Neural progenitor cell (in vitro differentiated cells): ENCODE measurements at regions not wholly inside any gene's neighbourhood (a gene's known extent, or its start where the extent isn't known, plus 50 kb on each side); places are given as distances from the start of the nearest gene placed in this dataset.

ENCODE experiments used
- DNase-seq: peaks from one replicate; pipeline ENCODE4 v3.0.0-alpha.2; 2016; ENCODE audit warnings: low spot score
- H2AFZ ChIP-seq: fragments of 200-600 bp; sonication (generic); replicated peaks from 2 replicates; pipeline ENCODE4 v1.6.1; 2016; ENCODE audit warnings: antibody characterized with exemption
- H3F3A ChIP-seq: fragments of 200-600 bp; sonication (generic); 2 replicates; pipeline ENCODE4 v1.6.1; 2016; ENCODE audit warnings: antibody characterized with exemption, low read depth
- H3K27ac ChIP-seq: fragments of 200-600 bp; sonication (generic); 2 replicates; pipeline ENCODE4 v1.5.1; 2016; ENCODE audit warnings: mild to moderate bottlenecking
- H3K27me3 ChIP-seq: fragments of 200-600 bp; sonication (generic); 2 replicates; pipeline ENCODE4 v1.6.1; 2016; ENCODE audit warnings: mild to moderate bottlenecking, moderate library complexity
- H3K36me3 ChIP-seq: fragments of 200-600 bp; sonication (generic); 2 replicates; pipeline ENCODE4 v1.5.1; 2016
- H3K4me1 ChIP-seq: fragments of 200-600 bp; sonication (generic); 2 replicates; pipeline ENCODE4 v1.6.1; 2016; ENCODE audit warnings: mixed run types
- H3K4me2 ChIP-seq: fragments of 200-600 bp; sonication (generic); 2 replicates; pipeline ENCODE4 v1.6.1; 2016
- H3K4me3 ChIP-seq: fragments of 200-600 bp; sonication (generic); 2 replicates; pipeline ENCODE4 v1.5.1; 2016
- H3K79me2 ChIP-seq: fragments of 200-600 bp; sonication (generic); 2 replicates; pipeline ENCODE4 v1.6.1; 2016; ENCODE audit warnings: low read depth
- H3K9ac ChIP-seq: fragments of 200-600 bp; sonication (generic); 2 replicates; pipeline ENCODE4 v1.6.1; 2016
- H3K9me3 ChIP-seq: fragments of 200-600 bp; sonication (generic); 2 replicates; pipeline ENCODE4 v1.5.1; 2016; ENCODE audit warnings: low read depth
- H4K20me1 ChIP-seq: fragments of 200-600 bp; sonication (generic); 2 replicates; pipeline ENCODE4 v1.6.1; 2016; ENCODE audit warnings: low read depth
- H3K27ac Mint-ChIP-seq: 3 replicates; pipeline ENCODE4 v1.8.0; 2021; ENCODE audit warnings: mixed read lengths
- H3K27me3 Mint-ChIP-seq: 2 replicates; pipeline ENCODE4 v1.8.0; 2022; ENCODE audit warnings: low read depth, mild to moderate bottlenecking, inconsistent platforms, moderate library complexity, mixed read lengths; ENCODE audit not compliant: insufficient read depth
- H3K36me3 Mint-ChIP-seq: 3 replicates; pipeline ENCODE4 v1.8.0; 2021; ENCODE audit warnings: mixed read lengths
- H3K4me1 Mint-ChIP-seq: 3 replicates; pipeline ENCODE4 v1.8.0; 2021; ENCODE audit warnings: mixed read lengths
- H3K4me3 Mint-ChIP-seq: 3 replicates; pipeline ENCODE4 v1.8.0; 2021; ENCODE audit warnings: mild to moderate bottlenecking, moderate library complexity, mixed read lengths
- H3K9me3 Mint-ChIP-seq: 3 replicates; pipeline ENCODE4 v1.8.0; 2020; ENCODE audit warnings: mixed read lengths
- CTCF ChIP-seq: fragments of 200-600 bp; sonication (generic); IDR thresholded peaks from 2 replicates; pipeline ENCODE4 v1.5.1; 2017; ENCODE audit warnings: antibody characterized with exemption, mild to moderate bottlenecking
- EZH2 ChIP-seq: fragments of 200-600 bp; sonication (generic); IDR thresholded peaks from 2 replicates; pipeline ENCODE4 v1.6.1; 2017; ENCODE audit warnings: antibody characterized with exemption, mild to moderate bottlenecking, moderate library complexity
- EZH2phosphoT487 ChIP-seq: fragments of 200-600 bp; sonication (generic); IDR thresholded peaks from 2 replicates; pipeline ENCODE4 v1.6.1; 2017; ENCODE audit warnings: antibody characterized with exemption

- Mint-ChIP-seq H3K4me3 (no peak overlapping the region), H3K9me3 (peaks cover 2% of the 10 kb centered on the region), H3K27me3 (peaks cover 5% of the 10 kb centered on the region), H3K4me1 (no peaks in the 10 kb centered on the region), H3K36me3 (no peaks in the 10 kb centered on the region), H3K27ac (no peak overlapping the region)
- H3K9ac ChIP-seq, result no peak overlapping the region
- no peaks in the 10 kb centered on the region for H3K79me2 ChIP-seq
- no peak overlapping the region for H3K27ac ChIP-seq
- H2AFZ ChIP-seq, result no peak overlapping the region
- no peaks in the 10 kb centered on the region for H3K27me3 ChIP-seq
- no peaks in the 10 kb centered on the region for H3K36me3 ChIP-seq
- TF ChIP-seq CTCF, result no peak
- no peak for TF ChIP-seq EZH2
- no peak for TF ChIP-seq EZH2phosphoT487
- no peaks in the 10 kb centered on the region for H3K9me3 ChIP-seq
- no peak for DNase-seq
- H3K4me1 ChIP-seq, result no peaks in the 10 kb centered on the region
- no peak overlapping the region for H3K4me3 ChIP-seq
- no peak overlapping the region for H3K4me2 ChIP-seq
- H4K20me1 ChIP-seq, result no peaks in the 10 kb centered on the region
- no peaks in the 10 kb centered on the region for H3F3A ChIP-seq
Observed at GRCh38 chr11:25779033-25779432, 552.9 kb upstream of the ANO3 start.

GRCh38 chr11:25787416-25787815 lies 544.5 kb upstream of the ANO3 start:
- Histone ChIP-seq H3K36me3 (no peaks in the 10 kb centered on the region), H3K9me3 (no peaks in the 10 kb centered on the region), H3K9ac (no peak overlapping the region), H3K79me2 (no peaks in the 10 kb centered on the region), H3K27ac (no peak overlapping the region), H3K4me2 (no peak overlapping the region), H4K20me1 (no peaks in the 10 kb centered on the region), H3F3A (no peaks in the 10 kb centered on the region), H3K4me1 (no peaks in the 10 kb centered on the region), H3K4me3 (no peak overlapping the region), H3K27me3 (no peaks in the 10 kb centered on the region), H2AFZ (no peak overlapping the region)
- H3K9me3 Mint-ChIP-seq, result peaks cover 2% of the 10 kb centered on the region
- no peak overlapping the region for H3K4me3 Mint-ChIP-seq
- no peaks in the 10 kb centered on the region for H3K4me1 Mint-ChIP-seq
- H3K36me3 Mint-ChIP-seq, result no peaks in the 10 kb centered on the region
- TF ChIP-seq CTCF (no peak), EZH2 (no peak), EZH2phosphoT487 (no peak)
- DNase-seq, result no peak
- H3K27ac Mint-ChIP-seq, result no peak overlapping the region
- no peaks in the 10 kb centered on the region for H3K27me3 Mint-ChIP-seq

GRCh38 chr11:25790396-25790795 lies 541.5 kb upstream of the ANO3 start:
- Mint-ChIP-seq H3K9me3 (no peaks in the 10 kb centered on the region), H3K36me3 (no peaks in the 10 kb centered on the region), H3K27ac (no peak overlapping the region), H3K27me3 (no peaks in the 10 kb centered on the region), H3K4me1 (no peaks in the 10 kb centered on the region), H3K4me3 (no peak overlapping the region)
- no peak overlapping the region for H3K4me3 ChIP-seq
- H3K79me2 ChIP-seq, result no peaks in the 10 kb centered on the region
- H3K36me3 ChIP-seq, result no peaks in the 10 kb centered on the region
- no peak overlapping the region for H3K4me2 ChIP-seq
- TF ChIP-seq EZH2, result no peak
- no peak for TF ChIP-seq CTCF
- TF ChIP-seq EZH2phosphoT487, result no peak
- no peaks in the 10 kb centered on the region for H3K4me1 ChIP-seq
- H2AFZ ChIP-seq, result no peak overlapping the region
- no peaks in the 10 kb centered on the region for H3F3A ChIP-seq
- DNase-seq, result no peak
- H3K27ac ChIP-seq, result no peak overlapping the region
- H4K20me1 ChIP-seq, result no peaks in the 10 kb centered on the region
- no peaks in the 10 kb centered on the region for H3K9me3 ChIP-seq
- H3K9ac ChIP-seq, result no peak overlapping the region
- H3K27me3 ChIP-seq, result no peaks in the 10 kb centered on the region

- Mint-ChIP-seq H3K4me3 (no peak overlapping the region), H3K27me3 (no peaks in the 10 kb centered on the region), H3K4me1 (no peaks in the 10 kb centered on the region), H3K9me3 (no peaks in the 10 kb centered on the region), H3K36me3 (no peaks in the 10 kb centered on the region), H3K27ac (no peak overlapping the region)
- no peaks in the 10 kb centered on the region for H4K20me1 ChIP-seq
- TF ChIP-seq EZH2 (no peak), EZH2phosphoT487 (no peak)
- no peak overlapping the region for H3K4me2 ChIP-seq
- no peak overlapping the region for H2AFZ ChIP-seq
- H3K79me2 ChIP-seq, result no peaks in the 10 kb centered on the region
- H3K27me3 ChIP-seq, result no peaks in the 10 kb centered on the region
- H3F3A ChIP-seq, result no peaks in the 10 kb centered on the region
- no peaks in the 10 kb centered on the region for H3K36me3 ChIP-seq
- no peak overlapping the region for H3K9ac ChIP-seq
- H3K4me3 ChIP-seq, result no peak overlapping the region
- no peaks in the 10 kb centered on the region for H3K9me3 ChIP-seq
- DNase-seq, result no peak
- no peak overlapping the region for H3K27ac ChIP-seq
- H3K4me1 ChIP-seq, result no peaks in the 10 kb centered on the region
Observed at GRCh38 chr11:25793637-25794036, 538.3 kb upstream of the ANO3 start.
